WERI-Rb-1 (cell line): ENCODE measurements at regions not wholly inside any gene's neighbourhood (a gene's known extent, or its start where the extent isn't known, plus 50 kb on each side); places are given as distances from the start of the nearest gene placed in this dataset.

Source experiments
- DNase-seq: peaks from one replicate; pipeline ENCODE4 v3.0.0-alpha.2; 2020
- H3K27ac ChIP-seq: fragments of 250-450 bp; sonication (Bioruptor Pico); 2 replicates; pipeline ENCODE4 v1.5.1; 2020; ENCODE audit warnings: mild to moderate bottlenecking, moderate library complexity
- H3K27me3 ChIP-seq: fragments of 250-450 bp; sonication (Bioruptor Pico); 2 replicates; pipeline ENCODE4 v1.5.1; 2021; ENCODE audit warnings: mild to moderate bottlenecking, low read depth, moderate library complexity; ENCODE audit not compliant: insufficient read depth, severe bottlenecking
- H3K36me3 ChIP-seq: fragments of 250-450 bp; sonication (Bioruptor Pico); 2 replicates; pipeline ENCODE4 v1.5.1; 2020; ENCODE audit warnings: mild to moderate bottlenecking, moderate library complexity
- H3K4me3 ChIP-seq: 2 replicates; pipeline ENCODE4 v1.5.1; 2011; ENCODE audit warnings: low read depth, mild to moderate bottlenecking, control low read depth, low read length
- H3K9me3 ChIP-seq: fragments of 250-450 bp; sonication (Bioruptor Pico); 2 replicates; pipeline ENCODE4 v1.5.1; 2021; ENCODE audit warnings: mild to moderate bottlenecking, moderate library complexity; ENCODE audit not compliant: severe bottlenecking
- TF ChIP-seq, protein P1 (sequence below): IDR thresholded peaks from 2 replicates; pipeline ENCODE4 v1.5.1; 2011; ENCODE audit warnings: low read depth, mild to moderate bottlenecking, control low read depth, inconsistent platforms, low read length

DNA sequence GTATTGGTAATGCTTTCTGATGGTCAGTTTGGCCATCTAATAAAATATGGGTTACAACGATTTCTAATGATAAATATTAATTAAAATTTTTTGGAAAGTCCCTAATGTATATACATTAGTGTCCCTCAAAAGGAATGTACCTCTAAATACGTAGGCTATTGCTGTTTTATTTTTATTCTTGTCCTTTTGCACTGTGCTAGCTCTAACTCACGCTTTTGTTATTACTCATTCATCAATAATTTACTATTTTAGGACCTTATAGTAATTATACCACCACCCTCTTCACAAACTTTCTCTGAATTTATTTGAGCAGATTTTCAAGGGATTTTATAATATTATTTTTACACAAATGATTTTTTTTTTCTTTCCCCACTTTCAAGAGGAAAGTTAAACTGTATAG, 795.9 kb upstream of the PCDH9 start:
- H3K36me3 ChIP-seq, result no peaks in the 10 kb centered on the region
- no peak overlapping the region for H3K4me3 ChIP-seq
- H3K27ac ChIP-seq, result no peak overlapping the region
- H3K9me3 ChIP-seq, result no peaks in the 10 kb centered on the region
- no peak for DNase-seq
- TF ChIP-seq, protein P1, sequence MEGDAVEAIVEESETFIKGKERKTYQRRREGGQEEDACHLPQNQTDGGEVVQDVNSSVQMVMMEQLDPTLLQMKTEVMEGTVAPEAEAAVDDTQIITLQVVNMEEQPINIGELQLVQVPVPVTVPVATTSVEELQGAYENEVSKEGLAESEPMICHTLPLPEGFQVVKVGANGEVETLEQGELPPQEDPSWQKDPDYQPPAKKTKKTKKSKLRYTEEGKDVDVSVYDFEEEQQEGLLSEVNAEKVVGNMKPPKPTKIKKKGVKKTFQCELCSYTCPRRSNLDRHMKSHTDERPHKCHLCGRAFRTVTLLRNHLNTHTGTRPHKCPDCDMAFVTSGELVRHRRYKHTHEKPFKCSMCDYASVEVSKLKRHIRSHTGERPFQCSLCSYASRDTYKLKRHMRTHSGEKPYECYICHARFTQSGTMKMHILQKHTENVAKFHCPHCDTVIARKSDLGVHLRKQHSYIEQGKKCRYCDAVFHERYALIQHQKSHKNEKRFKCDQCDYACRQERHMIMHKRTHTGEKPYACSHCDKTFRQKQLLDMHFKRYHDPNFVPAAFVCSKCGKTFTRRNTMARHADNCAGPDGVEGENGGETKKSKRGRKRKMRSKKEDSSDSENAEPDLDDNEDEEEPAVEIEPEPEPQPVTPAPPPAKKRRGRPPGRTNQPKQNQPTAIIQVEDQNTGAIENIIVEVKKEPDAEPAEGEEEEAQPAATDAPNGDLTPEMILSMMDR, result no peak
- H3K27me3 ChIP-seq, result no peaks in the 10 kb centered on the region

DNA sequence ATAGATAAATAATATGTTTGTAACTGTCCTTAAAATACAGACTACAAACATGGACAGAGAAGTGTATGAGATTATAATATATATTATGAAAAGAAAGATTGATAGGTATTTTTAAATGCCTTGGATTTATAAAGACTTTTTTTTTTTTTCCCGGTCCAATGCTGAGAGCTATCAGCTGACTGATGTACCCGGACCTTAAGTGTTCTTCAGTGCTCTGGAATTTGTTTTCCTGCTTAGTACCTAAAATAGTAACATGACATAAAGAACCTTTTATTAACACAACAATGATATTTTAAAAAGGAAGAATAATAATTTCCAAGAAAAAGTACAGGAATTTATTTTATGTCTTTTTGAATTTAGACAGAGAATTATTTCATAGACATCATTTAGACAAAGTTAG, 795.5 kb upstream of the PCDH9 start:
- Histone ChIP-seq H3K9me3 (no peaks in the 10 kb centered on the region), H3K36me3 (no peaks in the 10 kb centered on the region), H3K27ac (no peak overlapping the region), H3K27me3 (no peaks in the 10 kb centered on the region), H3K4me3 (no peak overlapping the region)
- TF ChIP-seq, protein P1, result no peak
- DNase-seq, result no peak

DNA sequence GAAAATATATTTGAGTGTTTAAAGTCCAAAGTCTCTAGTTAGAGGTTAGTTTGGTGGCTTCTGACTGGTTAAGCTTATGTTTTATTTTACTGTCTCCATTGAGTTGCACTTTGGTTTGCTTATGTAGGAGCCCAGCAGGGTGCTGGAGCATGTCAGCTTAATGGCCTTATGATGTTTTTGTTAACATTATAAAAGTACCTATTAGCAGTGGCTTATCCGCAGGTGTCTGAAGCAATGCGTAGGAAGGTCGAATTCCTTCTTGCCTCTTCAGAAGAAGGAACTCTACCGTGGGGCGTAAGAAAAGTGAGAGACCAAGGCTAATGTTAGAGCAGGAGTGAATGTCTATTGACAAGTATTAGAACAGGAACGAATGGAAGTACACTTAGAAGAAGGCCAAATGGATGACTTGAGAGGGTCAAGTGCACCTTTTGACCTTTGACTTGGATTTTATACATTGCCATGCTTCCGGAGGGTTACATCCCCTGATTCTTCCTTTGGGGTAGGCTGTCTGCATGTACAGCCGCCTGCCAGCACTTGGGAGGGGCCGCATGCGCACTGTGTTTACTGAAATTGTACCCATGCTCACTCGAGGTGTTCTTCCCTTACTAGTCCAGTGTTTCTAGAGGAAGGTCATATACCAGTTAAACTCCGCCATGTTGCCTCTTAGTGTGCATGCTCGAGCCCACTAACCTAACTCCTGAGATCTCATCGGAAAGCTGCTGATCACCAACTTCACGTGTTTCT, 793.9 kb upstream of the PCDH9 start:
- Histone ChIP-seq H3K4me3 (no peak overlapping the region), H3K36me3 (no peaks in the 10 kb centered on the region)
- TF ChIP-seq, protein P1, result no peak

DNA sequence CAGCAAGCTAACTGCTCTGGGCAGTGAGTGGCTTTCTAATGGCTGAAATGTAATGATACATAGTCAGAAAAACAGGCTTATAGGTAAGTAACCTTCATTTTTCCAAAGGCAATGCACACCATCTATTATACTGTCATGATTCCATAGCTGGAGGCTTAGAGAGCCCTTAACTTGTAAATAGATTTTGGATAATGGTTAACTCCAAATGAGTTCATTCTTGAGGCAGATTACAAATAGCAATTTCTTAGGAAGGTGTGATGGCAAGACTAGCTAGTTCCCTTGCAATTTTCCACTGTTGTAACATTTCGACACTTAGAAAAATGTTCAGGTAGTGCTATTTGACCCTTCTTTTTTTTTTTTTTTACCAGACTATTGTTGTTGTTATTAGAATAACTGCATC, 789.8 kb upstream of the PCDH9 start:
- Histone ChIP-seq H3K27ac (no peak overlapping the region), H3K27me3 (no peaks in the 10 kb centered on the region), H3K4me3 (no peak overlapping the region), H3K36me3 (no peaks in the 10 kb centered on the region), H3K9me3 (no peaks in the 10 kb centered on the region)
- no peak for DNase-seq
- TF ChIP-seq, protein P1, result no peak

More for the DNA sequence above, 793.9 kb upstream of the PCDH9 start:
- H3K27ac ChIP-seq, result no peak overlapping the region
- H3K27me3 ChIP-seq, result no peaks in the 10 kb centered on the region
- no peaks in the 10 kb centered on the region for H3K9me3 ChIP-seq
- DNase-seq, result no peak

DNA sequence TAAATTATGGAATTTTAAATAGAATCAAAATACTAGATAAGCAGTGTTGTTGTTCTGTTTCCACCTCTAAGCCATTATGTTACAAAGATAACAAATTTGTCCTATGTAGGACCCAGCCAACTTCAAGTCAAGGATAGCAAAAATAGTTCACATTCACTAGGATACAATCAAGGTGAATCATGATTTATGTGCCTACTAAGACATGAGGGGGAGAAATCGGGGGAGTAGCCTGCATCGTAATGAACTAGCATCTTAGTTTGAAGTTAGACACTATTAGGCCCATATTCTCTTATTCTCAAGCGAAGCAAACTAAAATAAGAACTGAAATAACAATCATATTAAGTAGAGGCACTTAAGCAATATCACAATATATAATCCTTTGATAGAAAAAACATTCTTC, 779.4 kb upstream of the PCDH9 start:
- no peaks in the 10 kb centered on the region for H3K9me3 ChIP-seq
- DNase-seq, result no peak
- no peak overlapping the region for H3K27ac ChIP-seq
- H3K36me3 ChIP-seq, result no peaks in the 10 kb centered on the region
- H3K4me3 ChIP-seq, result no peak overlapping the region
- no peaks in the 10 kb centered on the region for H3K27me3 ChIP-seq
- TF ChIP-seq, protein P1, result no peak

DNA sequence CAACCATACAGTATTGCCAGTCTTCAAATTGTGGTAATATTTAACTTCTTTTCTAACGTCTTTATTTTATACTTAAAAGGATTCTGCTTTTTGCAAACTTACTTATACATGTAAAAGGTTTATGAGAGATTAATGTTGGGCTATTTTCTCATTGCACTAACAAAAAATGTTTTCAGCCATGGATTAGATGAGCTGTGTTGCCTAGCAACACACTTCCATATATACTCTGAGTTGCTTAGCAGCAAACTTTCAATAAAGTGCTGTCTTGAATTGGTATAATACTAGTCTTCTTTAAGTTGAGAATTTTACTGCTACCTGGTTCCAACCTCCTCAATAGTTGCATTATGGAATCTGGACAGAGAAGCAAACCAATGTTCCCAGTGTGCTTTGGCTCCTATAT, 777.4 kb upstream of the PCDH9 start:
- Histone ChIP-seq H3K36me3 (no peaks in the 10 kb centered on the region), H3K27me3 (no peaks in the 10 kb centered on the region), H3K4me3 (no peak overlapping the region), H3K9me3 (no peaks in the 10 kb centered on the region), H3K27ac (no peak overlapping the region)
- TF ChIP-seq, protein P1, result no peak
- no peak for DNase-seq
